ENCODE measurements at regions not wholly inside any gene's neighbourhood (a gene's known extent, or its start where the extent isn't known, plus 50 kb on each side); places are given as distances from the start of the nearest gene placed in this dataset.

GRCh38 chr14:89468566-89468965 is 51.5 kb upstream of the FOXN3 start:
- TF ChIP-seq EZH2 (IDR thresholded peaks at IDR 0.05; ENCODE audit: low read depth) (no peak), CTCF (conservative IDR thresholded peaks at IDR 0.05) (no peak)
